GM11168 (cell line): ENCODE measurements at regions not wholly inside any gene's neighbourhood (a gene's known extent, or its start where the extent isn't known, plus 50 kb on each side); places are given as distances from the start of the nearest gene placed in this dataset.
"Not testable (repeated sequence)": the region's sequence is repeated elsewhere in the genome, so short reads cannot be mapped to it uniquely, and the experiment has no call there.

Experiments
- in situ Hi-C: fragments of 300-500 bp; cut with MboI; formaldehyde crosslinking; loops from one replicate; pipeline ENCODE4 v1.12.0; 2022; ENCODE audit warnings: low sequenced_read_pairs; ENCODE audit not compliant: unreplicated experiment

DNA sequence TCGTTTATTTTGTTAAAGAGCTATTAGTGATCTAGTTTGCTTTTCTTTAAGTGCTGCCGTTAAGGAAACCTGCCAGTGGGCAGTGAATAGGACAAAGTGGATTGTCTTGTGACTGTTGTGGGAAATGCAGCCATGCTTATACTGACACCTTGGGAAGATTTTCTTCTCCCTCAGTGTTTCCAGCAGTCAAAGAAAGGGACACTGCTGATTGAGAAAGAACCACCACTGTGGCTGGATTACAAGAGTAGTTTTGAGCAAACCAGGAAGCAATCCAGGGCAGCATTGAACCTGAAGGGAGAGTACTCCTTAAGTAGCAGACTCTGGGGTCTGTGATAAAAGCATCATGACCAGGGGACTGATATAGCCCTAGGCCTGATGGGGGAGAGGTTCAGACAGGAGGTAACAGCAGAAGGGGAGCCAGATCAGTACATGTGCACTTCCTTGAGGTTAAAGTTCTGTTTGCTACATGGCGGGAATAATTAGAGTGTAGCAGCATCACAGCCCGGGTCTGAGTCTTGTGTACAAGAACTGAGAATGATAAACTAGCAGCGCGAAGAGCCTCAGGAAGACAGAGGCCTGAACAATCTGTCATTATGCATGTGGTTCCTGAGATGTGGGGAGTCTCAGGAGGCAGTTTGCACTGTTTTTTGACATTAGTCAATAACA, 167.8 kb downstream of the C11orf91 start:
- in situ Hi-C loops, result loop anchor here (10.0 kb wide), 1 partner anchor 168 kb away; no protein-coding TSS in a partner anchor

DNA sequence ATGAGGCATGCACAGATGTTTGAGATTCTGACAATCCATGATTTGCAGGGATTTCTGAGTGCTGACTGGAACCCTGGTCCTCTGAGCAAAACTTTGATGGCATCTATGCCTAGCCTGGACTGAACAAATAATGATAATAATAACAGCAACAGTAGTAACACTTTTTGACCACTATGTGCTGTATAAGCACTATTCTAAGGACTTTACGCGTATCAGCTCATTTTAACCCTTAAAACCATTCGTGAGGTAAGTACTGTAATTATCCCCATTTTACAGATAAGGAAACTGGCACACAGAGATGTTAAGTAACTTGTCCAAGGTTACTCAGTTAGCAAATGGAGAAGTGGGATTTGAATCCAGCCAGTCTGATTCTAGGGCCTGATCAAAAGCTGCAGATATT, 168.4 kb downstream of the C11orf91 start:
- in situ Hi-C loops, result loop anchor here (10.0 kb wide), 1 partner anchor 167 kb away; no protein-coding TSS in a partner anchor

DNA sequence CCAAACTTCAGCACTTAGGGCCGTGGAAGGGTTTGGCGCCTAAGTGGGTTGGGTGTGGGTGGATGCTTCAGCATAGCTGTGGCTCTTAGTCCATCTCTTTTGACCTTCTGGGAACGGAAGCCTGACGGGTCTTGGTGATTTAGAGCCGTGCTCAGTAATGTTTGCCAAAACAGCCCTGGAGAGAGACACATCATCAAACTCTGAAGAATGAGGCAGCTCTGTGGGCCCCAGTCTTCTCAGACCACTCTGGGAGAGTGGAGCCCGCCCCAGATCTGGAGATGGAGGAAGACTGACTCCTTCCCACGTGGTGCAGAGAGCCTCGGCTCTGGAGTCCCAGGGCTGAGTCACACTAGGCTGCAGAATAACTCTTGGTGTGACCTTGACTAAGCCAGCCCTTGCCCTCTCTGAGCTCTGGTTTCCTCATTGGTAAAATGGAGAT, 168.9 kb downstream of the C11orf91 start:
- in situ Hi-C loops, result loop anchor here (10.0 kb wide), 1 partner anchor 167 kb away; no protein-coding TSS in a partner anchor

DNA sequence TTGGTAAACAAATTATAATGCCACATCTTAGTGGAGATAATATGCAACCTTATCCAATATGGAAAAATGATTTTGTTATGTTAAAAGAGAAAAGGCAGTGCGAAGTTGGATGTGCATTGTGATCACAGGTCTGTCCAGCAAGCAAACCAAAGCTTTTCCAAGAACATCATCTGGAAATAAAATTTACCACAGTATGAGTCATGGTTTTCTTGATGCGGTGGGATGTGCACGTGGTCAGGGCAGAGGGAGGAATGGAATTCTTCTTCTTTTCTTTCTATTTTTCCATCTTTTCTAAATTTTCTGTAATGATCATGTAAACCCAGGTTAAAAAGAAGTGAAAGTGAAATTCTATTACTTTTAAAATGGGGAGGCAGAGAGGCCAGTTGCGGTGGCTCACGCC, 169.8 kb downstream of the C11orf91 start:
- in situ Hi-C loops, result loop anchor here (10.0 kb wide), 1 partner anchor 166 kb away; no protein-coding TSS in a partner anchor

DNA sequence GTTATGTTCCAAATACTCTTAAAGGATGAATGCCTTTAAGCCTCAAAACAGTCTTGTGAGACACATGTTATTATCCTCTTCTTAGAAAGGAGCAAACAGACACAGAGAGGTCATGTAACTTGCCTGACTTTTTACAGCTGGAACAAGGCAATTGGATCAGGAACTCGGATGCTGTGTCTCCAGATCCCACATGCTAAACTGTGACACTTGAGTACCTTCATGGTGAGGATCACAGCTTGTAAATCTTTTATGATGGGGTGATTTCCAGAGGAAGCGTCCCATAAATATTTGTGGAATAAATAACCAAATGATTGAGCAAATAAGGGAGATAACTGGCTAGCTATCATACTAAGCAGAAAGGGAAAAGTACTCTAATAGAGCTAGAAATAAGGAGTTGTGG, 171.2 kb downstream of the C11orf91 start:
- in situ Hi-C loops, result no loop called here

DNA sequence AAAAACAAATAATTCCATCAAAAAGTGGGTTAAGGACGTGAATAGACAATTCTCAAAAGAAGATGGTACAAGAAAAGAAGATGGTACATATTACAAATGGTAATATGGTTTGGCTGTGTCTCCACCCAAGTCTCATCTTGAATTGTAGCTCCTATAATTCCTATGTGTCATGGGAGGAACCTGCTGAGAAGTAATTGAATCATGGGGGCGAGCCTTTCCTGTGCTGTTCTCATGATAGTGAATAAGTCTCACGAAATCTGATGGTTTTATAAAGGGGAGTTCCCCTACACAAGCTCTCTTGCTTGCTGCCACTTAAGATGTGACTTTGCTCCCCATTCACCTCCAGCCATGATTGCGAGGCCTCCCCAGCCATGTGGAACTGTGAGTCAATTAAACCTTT, 172.9 kb downstream of the C11orf91 start:
- in situ Hi-C loops, result not testable (repeated sequence)

DNA sequence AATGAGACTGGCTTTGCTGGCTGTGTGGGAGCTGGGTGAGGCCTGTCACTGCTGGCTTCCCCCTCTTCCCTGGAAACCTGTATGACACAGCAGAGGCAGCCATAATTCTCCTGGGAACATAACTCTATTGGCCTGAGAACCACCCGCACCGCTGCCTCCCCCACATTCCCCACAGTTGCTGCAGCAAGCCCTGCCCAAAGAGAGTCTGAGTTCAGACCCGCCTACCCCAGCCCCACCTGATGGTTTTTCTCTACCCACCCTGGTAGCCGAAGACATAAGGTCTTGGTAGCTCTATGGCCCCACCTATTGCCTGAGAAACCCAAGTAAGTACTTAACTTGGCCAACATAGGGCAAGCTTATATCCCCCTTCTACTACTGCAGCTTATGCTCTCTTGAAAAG, 174.8 kb downstream of the C11orf91 start:
- in situ Hi-C loops, result no loop called here

DNA sequence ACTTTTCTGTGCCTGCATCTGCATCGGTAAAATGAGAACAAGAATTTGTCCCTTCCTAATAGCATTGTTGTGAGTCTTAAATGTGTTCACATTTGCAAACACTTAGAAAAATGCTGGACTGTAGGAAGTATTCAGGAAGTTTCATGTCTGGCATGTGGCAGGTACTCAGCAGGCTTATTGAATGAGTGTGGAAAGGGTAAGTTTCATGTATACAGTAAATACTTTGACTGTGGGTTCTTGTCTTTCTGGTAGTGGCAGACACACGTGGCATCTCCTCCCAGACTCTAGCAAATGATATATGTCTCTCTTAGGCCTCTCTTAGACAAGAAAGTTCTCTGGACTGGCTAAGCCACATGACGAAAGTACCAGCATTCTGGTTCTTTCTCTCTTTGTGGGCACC, 179.2 kb downstream of the C11orf91 start:
- in situ Hi-C loops, result no loop called here

DNA sequence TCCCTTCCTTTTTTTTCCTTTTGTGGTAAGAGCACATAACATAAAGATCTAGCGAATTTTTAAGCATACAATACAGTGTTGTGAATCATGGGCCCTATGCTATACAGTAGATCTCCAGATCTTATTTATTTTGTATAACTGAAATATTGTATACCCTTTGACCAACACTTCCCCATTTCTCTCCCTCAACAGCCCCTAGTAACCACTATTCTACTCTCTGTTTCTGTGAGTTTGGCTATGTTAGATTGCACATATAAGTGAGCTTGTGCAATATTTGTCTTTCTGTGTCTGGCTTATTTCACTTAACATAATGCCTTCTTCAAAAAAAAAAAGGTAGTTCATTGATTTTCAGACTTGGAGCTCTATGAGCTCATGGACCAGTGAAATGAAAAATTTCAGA, 180.5 kb downstream of the C11orf91 start:
- in situ Hi-C loops, result no loop called here

DNA sequence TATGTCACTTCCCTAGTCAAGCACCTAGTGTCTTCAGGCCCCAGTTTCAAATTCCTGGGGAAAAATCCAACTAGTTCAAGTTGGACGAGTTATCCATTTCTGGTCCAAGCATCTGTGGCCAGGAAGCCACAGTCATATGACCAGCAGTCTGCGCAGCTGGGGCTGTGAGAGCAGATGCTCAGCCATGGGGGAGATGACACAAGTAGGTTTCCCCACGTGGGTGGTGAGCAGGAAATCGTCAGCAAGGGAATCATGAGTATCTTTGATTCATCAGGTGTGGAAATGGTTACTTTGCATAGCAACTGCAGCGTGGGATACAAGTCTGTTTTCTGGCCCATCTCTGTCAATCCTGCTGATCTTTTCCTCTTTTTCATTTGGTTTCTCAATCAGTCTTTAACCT, 185.3 kb downstream of the C11orf91 start:
- in situ Hi-C loops, result no loop called here

DNA sequence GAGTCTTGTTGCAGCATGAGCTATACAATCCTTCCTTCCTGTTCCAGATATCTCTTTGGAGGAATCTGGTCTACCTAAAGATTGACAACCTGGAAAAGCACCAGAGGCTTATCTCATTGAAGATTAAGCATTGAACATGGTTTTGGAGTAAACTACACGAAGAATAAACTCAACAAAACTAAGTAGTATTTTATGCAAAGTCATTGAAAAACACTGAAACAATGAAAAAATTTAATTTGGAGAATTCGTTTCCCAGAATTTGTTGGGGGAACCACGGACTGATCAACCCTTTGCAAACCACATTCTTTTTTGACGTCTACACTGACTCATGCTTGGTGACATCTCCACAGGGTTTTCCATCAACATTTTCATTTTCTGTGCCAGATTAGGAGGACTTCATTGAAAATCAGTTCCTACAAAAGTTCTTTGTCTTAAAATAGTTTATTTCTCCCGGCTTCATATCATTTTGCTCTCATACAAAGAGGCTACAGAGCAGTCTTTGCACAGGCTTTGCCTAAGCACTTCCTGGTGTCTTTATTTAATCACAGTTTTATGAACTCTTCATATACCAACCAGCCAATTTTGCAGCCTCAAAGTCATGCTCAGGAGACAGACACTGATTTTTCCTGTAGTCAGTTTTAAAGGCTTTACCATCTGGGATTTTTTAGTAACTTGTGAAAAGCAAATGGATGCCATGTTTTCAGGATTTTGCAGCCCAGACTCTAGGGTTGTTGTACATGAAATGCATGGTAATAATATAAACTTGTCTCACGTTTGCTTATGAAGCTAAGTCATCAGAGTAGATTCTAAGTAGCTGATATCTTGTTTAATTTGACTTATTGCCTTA, 186.3 kb downstream of the C11orf91 start:
- in situ Hi-C loops, result no loop called here

DNA sequence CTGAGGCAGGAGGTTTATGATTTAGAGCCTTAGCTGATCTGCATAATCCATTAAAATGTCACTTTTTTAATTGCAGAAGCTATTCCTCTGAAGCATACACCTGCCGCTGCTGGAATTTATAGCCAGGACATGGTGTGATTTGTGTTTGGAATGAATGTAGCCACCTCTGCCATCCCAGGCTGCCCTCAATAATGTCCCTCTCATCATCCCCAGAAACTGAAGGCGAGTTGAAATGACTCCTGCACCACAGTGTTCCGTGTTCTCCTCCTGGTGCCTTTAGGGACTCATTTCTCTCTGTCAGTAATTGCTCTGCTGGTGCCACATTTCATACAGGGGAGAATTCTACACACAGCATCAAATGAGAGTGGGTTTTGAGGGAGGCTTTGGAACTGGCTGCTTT, 191.0 kb downstream of the C11orf91 start:
- in situ Hi-C loops, result no loop called here

DNA sequence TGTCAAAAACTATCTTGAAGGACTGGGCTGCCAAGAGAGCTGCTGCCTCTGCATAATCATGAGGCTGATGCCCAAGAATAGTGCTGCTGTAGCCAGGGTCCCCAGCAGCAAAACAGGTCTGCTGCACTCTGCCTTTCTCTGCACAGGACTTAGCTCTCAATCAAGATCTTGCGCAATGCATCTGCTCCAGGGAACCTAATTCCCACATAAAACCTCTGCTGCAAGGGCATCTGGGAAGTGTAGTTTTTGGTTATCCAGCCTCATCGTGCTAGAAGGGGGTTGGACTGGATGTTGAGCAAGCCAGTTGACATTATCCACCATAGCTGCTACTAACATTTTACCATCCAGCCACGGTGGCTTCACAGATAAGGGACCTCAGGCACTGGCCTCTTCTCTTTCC, 192.7 kb downstream of the C11orf91 start:
- in situ Hi-C loops, result no loop called here

DNA sequence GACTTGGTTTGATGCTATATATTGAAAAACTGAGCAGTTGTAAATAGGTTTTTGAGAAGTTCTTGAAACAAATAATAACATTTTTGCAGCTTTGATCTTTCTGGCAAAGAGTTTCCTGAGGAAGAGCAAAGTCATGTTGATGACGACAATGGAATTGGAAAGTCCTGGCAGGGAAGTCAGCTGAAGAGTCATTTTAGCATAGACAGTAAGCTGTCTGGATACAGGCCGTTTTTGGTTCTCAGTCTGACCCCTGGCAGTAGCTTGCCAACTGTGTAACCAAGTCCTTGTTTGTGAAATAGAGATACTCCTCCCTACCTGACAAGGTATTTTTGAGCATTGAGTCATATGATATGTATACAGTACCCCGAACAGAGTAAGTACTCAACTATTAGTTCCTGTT, 193.3 kb downstream of the C11orf91 start:
- in situ Hi-C loops, result no loop called here

DNA sequence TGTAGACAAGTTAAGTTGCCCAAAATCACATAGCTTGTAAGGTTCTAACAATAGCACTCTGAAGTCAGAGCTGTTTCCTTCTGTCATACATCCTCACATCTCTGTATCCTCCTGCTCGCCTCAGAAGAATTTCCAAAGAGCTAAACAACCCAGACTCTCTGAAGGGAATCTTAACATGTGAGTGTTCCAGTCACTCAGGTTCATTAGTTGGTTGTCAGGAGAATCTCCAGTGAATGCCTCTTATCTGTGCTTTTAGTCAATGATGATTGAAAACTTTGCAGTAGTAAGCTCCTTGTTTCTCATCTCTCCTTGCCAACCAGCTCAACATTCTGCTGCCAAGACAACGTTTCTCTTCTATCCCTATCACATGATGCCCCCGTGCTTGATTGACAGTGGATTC, 195.5 kb downstream of the C11orf91 start:
- in situ Hi-C loops, result no loop called here

DNA sequence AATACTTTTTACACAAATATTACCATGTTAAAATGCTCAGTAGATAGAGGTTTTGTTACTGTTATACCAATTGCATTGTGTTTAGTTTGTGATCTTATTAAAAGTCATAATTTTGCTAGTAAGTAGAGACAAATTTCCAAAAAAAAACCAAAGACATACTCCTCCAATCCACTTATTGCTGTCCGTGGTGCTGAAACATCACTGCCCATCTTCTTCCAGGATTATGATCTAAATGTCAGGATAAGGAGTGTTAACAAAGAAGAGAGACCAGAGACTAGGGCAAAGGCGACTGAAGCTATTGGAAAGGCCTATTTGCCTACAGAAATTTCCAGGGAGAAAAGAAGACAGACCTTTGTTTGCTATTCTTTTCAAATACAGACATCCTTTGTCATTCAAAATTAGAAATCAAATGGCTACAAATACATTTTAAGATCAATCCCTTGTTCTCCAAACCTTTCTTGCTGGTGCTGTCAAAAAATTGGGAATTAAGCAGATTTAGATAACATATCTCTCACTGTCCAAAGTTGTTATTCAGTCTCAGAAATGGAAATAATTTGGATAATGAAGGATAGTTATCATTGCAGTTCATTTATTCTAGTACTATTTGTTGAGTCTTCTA, 199.7 kb downstream of the C11orf91 start:
- in situ Hi-C loops, result no loop called here

DNA sequence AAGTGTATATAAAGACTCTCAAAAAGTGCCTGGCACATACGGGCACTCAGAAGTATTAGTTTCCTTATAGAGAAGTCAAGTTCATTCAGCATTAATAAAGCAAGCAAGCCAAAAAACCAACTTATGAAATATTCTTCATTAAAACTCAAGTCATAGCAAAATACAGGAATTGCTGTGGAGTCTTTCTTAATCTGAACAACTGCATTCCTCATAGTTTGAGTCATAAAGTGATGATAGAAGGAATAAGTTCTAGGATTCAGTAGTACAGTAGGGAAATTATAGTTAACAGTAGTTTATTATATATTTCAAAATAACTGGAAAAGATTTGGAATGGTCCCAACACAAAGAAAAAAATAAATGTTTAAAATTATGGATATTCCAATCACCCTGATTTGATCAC, 200.3 kb downstream of the C11orf91 start:
- in situ Hi-C loops, result no loop called here

DNA sequence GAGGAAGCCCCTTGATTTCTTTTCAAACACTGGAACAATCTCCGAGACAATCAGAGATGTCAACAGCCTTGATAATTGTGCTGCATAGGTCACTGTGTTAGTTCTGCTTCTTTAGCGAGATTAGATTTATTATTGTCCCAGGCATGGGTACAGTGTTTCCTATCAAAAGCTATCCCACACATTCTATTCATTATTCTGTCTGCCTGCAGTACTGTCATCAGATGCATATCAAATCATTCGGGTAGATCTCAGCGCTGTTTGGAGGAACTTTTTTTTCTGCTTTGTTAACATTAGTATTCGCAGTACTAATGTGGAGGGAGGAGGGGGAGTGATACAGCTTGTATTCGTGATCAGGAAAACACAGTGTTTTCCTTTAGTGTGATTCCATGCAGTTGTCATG, 208.0 kb downstream of the C11orf91 start:
- in situ Hi-C loops, result no loop called here

DNA sequence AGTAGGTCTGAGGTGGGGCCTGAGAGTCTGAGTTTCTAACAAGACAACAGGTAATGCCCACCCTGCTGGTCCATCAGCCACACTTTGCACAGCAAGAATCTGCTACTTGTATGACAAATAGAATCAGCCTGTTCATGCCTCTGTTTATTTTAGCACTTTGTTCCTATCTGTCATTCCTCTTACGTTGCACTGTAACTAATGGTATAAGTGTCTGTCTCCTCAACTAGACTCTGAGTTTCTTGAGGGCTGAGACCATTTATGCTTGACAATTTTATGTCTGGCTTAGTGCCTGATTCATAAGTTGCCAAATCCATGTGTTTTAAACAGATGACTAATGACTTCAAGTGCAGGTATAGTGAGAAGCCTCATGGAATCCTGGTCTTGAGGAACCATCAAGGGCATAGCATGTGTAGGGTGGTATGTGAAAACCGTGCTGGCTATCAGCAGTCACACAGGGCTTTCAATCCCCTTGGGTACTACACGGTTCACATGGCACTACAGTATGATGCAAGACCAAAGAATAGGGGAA, 209.7 kb downstream of the C11orf91 start:
- in situ Hi-C loops, result no loop called here

DNA sequence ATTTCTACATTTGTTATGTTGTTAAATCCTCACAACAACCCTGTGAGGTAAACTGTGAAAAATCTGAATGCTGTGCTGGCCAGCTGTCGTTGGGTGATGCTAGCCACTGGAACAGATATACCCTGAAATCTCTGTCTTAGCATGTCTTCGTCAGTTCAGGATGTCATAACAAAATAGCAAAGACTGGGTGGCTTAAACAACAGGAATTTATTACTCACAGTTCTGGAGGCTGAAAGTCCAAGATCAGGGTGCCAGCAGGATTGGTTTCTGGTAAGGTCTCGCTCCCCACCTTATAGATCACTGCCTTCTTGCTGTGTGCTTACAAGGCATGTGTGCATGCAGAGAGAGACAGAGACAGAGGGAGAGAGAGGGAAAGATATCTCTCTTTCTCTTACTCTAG, 211.7 kb downstream of the C11orf91 start:
- in situ Hi-C loops, result no loop called here

DNA sequence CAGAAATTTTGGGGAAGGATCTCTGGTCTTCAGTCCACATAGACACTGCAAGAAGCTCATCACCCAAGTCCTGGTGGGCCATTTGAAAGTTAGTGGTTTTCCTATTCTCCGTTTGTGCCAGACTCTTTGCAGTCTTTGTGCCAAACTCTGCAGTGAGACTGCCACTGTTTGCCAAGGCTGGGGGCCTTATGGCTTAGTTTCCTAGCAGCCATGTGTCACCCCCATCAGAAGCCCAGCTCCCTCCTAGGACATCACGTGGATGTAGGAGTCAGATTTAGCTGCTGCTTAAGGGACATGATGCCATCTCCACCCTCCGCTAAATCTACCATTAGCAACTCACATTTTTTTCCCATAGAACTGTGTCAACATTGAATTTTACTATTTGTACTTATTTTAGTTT, 220.0 kb downstream of the C11orf91 start:
- in situ Hi-C loops, result no loop called here
